ENCODE measurements at regions not wholly inside any gene's neighbourhood (a gene's known extent, or its start where the extent isn't known, plus 50 kb on each side); places are given as distances from the start of the nearest gene placed in this dataset.

DNA sequence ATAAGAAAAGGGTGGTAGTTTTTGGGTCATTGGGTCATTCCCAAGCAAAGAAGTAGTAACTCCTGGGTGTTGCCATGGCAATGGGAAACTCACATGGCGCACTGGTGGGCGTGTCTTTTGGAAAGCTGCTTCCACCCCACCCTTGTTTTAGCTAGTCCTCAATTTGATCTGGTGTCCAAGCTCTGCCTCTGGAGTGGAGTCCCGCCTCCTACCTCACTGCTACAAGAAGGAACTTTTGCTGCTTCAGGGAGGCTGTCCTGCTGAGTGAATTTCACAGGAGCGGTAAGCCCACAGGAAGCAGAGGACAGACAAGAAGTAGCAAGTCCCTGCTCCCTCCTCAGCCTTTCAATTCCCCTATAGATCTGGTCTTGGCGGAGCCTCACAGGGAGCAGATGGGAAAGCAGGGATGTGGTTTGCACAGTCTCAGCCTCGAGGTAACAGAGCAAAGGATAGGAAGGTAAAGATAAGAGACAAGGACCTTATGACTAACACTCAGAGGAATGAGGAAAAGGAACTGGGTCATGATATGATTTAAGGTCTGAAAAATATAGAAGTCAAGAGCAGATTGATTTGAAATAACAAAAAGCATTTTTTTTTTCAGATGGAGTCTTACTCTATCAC is 700.3 kb downstream of the TNS3 start:
- Mint-ChIP-seq H3K27ac (no peak overlapping the region), H3K4me1 (no peaks in the 10 kb centered on the region), H3K9me3 (ENCODE audit: insufficient read depth) (no peaks in the 10 kb centered on the region), H3K27me3 (no peaks in the 10 kb centered on the region), H3K4me3 (no peak overlapping the region)
- H3K4me2 ChIP-seq (replicated peaks; ENCODE audit: low read depth, low read length, poor library complexity, severe bottlenecking): no peak overlapping the region
- no peak overlapping the region for H3K9ac ChIP-seq (ENCODE audit: low read length)
- CTCF ChIA-PET: no interaction called here
- 71% methylated on average over 5 of the region's 6 CpGs for WGBS (ENCODE audit: insufficient coverage)
- peaks cover 0 to 3% (median 0%) of the 10 kb centered on the region in 3 donors for H3K9me3 ChIP-seq (ENCODE audit: control extremely low read depth in 1 of 3, control insufficient read depth in 2 of 3, insufficient read depth in 1 of 3, low read length in 2 of 3)
- H3K4me3 ChIP-seq (ENCODE audit: control extremely low read depth in 1 of 5, extremely low read depth in 1 of 5, insufficient read depth in 1 of 5, low read depth in 2 of 5, low read length in 4 of 5): no peak overlapping the region
- DNase-seq: no peak
- no peaks in the 10 kb centered on the region for H3K79me2 ChIP-seq (ENCODE audit: control insufficient read depth, insufficient read depth, low read length)
- no peaks in the 10 kb centered on the region for H3K27me3 ChIP-seq (replicated peaks in 1 of 4; ENCODE audit: control extremely low read depth in 1 of 4, control insufficient read depth in 3 of 4, insufficient read depth in 4 of 4, low read length in 3 of 4)
- H2AFZ ChIP-seq (ENCODE audit: insufficient read depth, low read depth, low read length, poor library complexity, severe bottlenecking): no peak overlapping the region
- no peaks in the 10 kb centered on the region for H4K20me1 ChIP-seq (ENCODE audit: control insufficient read depth, insufficient read depth, low read length, poor library complexity, severe bottlenecking)
- no peaks in the 10 kb centered on the region for H3K4me1 ChIP-seq (ENCODE audit: control insufficient read depth in 2 of 2, insufficient read depth in 2 of 2, low read length in 2 of 2)
- no peaks in the 10 kb centered on the region for H3K36me3 ChIP-seq (replicated peaks in 1 of 2; ENCODE audit: control extremely low read depth in 1 of 2, control insufficient read depth in 1 of 2, extremely low read depth in 1 of 2, insufficient read depth in 2 of 2, low read length in 1 of 2)
- POLR2A ChIA-PET: no interaction called here
- H3K27ac ChIP-seq (ENCODE audit: low read length in 2 of 2): no peak overlapping the region
- TF ChIP-seq EZH2 (IDR thresholded peaks at IDR 0.05; ENCODE audit: borderline replicate concordance, insufficient read depth, low read depth, low read length, poor library complexity, severe bottlenecking): no peak
- TF ChIP-seq, protein P1, sequence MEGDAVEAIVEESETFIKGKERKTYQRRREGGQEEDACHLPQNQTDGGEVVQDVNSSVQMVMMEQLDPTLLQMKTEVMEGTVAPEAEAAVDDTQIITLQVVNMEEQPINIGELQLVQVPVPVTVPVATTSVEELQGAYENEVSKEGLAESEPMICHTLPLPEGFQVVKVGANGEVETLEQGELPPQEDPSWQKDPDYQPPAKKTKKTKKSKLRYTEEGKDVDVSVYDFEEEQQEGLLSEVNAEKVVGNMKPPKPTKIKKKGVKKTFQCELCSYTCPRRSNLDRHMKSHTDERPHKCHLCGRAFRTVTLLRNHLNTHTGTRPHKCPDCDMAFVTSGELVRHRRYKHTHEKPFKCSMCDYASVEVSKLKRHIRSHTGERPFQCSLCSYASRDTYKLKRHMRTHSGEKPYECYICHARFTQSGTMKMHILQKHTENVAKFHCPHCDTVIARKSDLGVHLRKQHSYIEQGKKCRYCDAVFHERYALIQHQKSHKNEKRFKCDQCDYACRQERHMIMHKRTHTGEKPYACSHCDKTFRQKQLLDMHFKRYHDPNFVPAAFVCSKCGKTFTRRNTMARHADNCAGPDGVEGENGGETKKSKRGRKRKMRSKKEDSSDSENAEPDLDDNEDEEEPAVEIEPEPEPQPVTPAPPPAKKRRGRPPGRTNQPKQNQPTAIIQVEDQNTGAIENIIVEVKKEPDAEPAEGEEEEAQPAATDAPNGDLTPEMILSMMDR (IDR thresholded peaks at IDR 0.05): no peak
- no peak for ATAC-seq (ENCODE audit: low read depth)
- intact Hi-C loops (cut with micrococcal nuclease): no loop called here

DNA sequence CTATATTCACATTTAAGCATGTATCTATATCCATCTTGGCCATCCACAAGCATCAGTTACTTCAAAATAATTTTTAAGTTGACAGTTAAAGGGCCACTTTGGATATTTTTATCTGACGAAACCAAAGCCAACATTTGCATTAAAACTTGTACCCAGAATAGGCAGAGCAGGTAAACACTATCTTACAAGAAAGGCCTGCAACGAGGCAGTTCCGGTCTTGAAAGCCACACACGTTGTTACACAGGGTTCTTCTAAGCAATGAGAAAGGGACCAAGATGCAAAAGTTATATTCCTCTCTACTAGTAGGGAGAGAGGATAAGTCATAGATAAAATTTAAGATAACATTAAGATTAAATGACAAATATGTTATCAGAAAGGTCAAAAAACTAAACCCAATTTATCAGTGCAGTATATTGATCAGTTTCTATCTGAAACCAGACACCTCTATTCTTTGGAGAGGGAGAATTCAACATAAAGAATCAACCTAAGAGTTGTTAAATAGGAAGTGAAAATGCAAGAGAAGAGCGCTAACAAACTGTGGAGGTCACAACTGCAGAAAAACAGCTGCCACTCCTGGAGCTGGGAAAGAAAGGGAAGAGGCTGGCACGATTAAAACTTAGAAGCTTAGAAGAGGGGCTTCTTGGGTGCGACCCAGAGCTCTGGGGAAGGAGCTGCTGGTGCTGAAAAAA is 701.3 kb downstream of the TNS3 start:
- Mint-ChIP-seq H3K9me3 (ENCODE audit: insufficient read depth) (peaks cover 3% of the 10 kb centered on the region), H3K27me3 (no peaks in the 10 kb centered on the region), H3K4me3 (no peak overlapping the region), H3K27ac (no peak overlapping the region), H3K4me1 (no peaks in the 10 kb centered on the region)
- Histone ChIP-seq H3K9ac (ENCODE audit: low read length) (no peak overlapping the region), H3K27me3 (replicated peaks in 1 of 4; ENCODE audit: control extremely low read depth in 1 of 4, control insufficient read depth in 3 of 4, insufficient read depth in 4 of 4, low read length in 3 of 4) (no peaks in the 10 kb centered on the region), H3K4me2 (replicated peaks; ENCODE audit: low read depth, low read length, poor library complexity, severe bottlenecking) (no peak overlapping the region), H3K36me3 (replicated peaks in 1 of 2; ENCODE audit: control extremely low read depth in 1 of 2, control insufficient read depth in 1 of 2, extremely low read depth in 1 of 2, insufficient read depth in 2 of 2, low read length in 1 of 2) (no peaks in the 10 kb centered on the region), H3K79me2 (ENCODE audit: control insufficient read depth, insufficient read depth, low read length) (no peaks in the 10 kb centered on the region), H3K4me3 (ENCODE audit: control extremely low read depth in 1 of 5, extremely low read depth in 1 of 5, insufficient read depth in 1 of 5, low read depth in 2 of 5, low read length in 4 of 5) (no peak overlapping the region), H3K4me1 (ENCODE audit: control insufficient read depth in 2 of 2, insufficient read depth in 2 of 2, low read length in 2 of 2) (no peaks in the 10 kb centered on the region), H2AFZ (ENCODE audit: insufficient read depth, low read depth, low read length, poor library complexity, severe bottlenecking) (no peak overlapping the region), H3K9me3 (ENCODE audit: control extremely low read depth in 1 of 3, control insufficient read depth in 2 of 3, insufficient read depth in 1 of 3, low read length in 2 of 3) (peaks cover 0 to 3% (median 0%) of the 10 kb centered on the region in 3 donors), H4K20me1 (ENCODE audit: control insufficient read depth, insufficient read depth, low read length, poor library complexity, severe bottlenecking) (no peaks in the 10 kb centered on the region), H3K27ac (ENCODE audit: low read length in 2 of 2) (no peak overlapping the region)
- ChIA-PET CTCF (no interaction called here), POLR2A (no interaction called here)
- intact Hi-C loops (cut with micrococcal nuclease): no loop called here
- 62% methylated on average over 4 of the region's 7 CpGs for WGBS (ENCODE audit: insufficient coverage)
- no peak for DNase-seq
- no peak for TF ChIP-seq EZH2 (IDR thresholded peaks at IDR 0.05; ENCODE audit: borderline replicate concordance, insufficient read depth, low read depth, low read length, poor library complexity, severe bottlenecking)
- TF ChIP-seq, protein P1 (IDR thresholded peaks at IDR 0.05): no peak
- ATAC-seq (ENCODE audit: low read depth): no peak
